Epithelial cell of esophagus (primary cell): ENCODE measurements at regions not wholly inside any gene's neighbourhood (a gene's known extent, or its start where the extent isn't known, plus 50 kb on each side); places are given as distances from the start of the nearest gene placed in this dataset.
A peak's percentile ranks its signal among the peaks of the same experiment; 100 is the strongest.

Experiments
- DNase-seq: peaks from one replicate; pipeline ENCODE4 v3.0.0; 2010; ENCODE audit warnings: low read depth
- H3K4me3 ChIP-seq: 2 replicates; pipeline ENCODE4 v1.5.1; 2011; ENCODE audit warnings: mild to moderate bottlenecking, low read length, control low read depth
- TF ChIP-seq, protein P1 (sequence below): IDR thresholded peaks from 2 replicates; pipeline ENCODE4 v1.5.1; 2011; ENCODE audit warnings: low read depth, mild to moderate bottlenecking, low read length, control low read depth, inconsistent platforms; ENCODE audit not compliant: insufficient read depth; ENCODE audit errors: missing control alignments

GRCh38 chr10:9635691-9636090 is 1382.0 kb upstream of the CELF2 start:
- TF ChIP-seq, protein P1, sequence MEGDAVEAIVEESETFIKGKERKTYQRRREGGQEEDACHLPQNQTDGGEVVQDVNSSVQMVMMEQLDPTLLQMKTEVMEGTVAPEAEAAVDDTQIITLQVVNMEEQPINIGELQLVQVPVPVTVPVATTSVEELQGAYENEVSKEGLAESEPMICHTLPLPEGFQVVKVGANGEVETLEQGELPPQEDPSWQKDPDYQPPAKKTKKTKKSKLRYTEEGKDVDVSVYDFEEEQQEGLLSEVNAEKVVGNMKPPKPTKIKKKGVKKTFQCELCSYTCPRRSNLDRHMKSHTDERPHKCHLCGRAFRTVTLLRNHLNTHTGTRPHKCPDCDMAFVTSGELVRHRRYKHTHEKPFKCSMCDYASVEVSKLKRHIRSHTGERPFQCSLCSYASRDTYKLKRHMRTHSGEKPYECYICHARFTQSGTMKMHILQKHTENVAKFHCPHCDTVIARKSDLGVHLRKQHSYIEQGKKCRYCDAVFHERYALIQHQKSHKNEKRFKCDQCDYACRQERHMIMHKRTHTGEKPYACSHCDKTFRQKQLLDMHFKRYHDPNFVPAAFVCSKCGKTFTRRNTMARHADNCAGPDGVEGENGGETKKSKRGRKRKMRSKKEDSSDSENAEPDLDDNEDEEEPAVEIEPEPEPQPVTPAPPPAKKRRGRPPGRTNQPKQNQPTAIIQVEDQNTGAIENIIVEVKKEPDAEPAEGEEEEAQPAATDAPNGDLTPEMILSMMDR, result no peak
- no peak overlapping the region for H3K4me3 ChIP-seq
- no peak for DNase-seq

GRCh38 chr10:9636216-9636615 is 1381.5 kb upstream of the CELF2 start:
- TF ChIP-seq, protein P1, result no peak
- H3K4me3 ChIP-seq, result no peak overlapping the region
- DNase-seq, result no peak

DNA sequence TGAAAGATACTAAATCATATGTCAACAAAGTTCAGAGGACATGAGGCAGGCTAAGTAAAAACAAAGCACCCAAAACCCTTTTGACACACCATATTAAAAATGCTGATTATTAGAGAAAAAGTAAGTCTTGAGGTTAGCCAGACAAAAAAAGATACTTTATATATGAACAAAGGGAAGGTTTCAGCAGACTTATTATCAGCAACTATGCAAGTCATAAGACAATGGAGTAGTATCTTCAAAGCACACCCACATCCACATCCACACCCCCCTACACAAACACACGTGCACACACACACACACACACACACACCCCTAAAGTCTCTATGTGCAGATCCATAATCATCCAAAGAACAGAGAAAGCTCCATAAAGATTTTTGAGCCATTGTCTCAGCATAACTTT is 1373.9 kb upstream of the CELF2 start:
- DNase-seq, result no peak
- TF ChIP-seq, protein P1, result no peak
- no peak overlapping the region for H3K4me3 ChIP-seq

- TF ChIP-seq, protein P1, result no peak
- no peak overlapping the region for H3K4me3 ChIP-seq
- no peak for DNase-seq
Measured at GRCh38 chr10:9645404-9645803, 1372.3 kb upstream of the CELF2 start.

GRCh38 chr10:9645928-9646600 is 1371.6 kb upstream of the CELF2 start:
- H3K4me3 ChIP-seq, result no peak overlapping the region
- TF ChIP-seq, protein P1, result no peak
- no peak for DNase-seq

DNA sequence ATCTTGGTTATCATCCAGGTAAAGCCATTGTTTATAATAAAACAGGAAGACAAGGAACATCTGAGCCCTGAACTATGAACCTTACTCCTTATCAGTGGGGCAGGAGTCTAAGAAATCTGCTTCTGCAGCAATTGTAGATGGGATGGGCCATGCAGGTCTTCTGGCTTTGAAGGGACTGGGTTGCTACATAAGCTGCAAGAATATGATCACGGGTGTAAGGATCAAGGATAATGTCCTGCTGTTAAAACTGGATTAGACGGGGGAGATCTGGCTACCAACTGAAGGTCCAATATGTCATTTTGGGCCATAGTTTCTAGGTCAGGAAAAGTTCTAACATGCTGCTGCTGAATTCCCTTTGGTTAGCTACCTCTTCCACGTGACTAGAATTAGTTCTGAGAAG is 1363.4 kb upstream of the CELF2 start:
- no peak overlapping the region for H3K4me3 ChIP-seq
- TF ChIP-seq, protein P1, result no peak
- DNase-seq, result no peak

DNA sequence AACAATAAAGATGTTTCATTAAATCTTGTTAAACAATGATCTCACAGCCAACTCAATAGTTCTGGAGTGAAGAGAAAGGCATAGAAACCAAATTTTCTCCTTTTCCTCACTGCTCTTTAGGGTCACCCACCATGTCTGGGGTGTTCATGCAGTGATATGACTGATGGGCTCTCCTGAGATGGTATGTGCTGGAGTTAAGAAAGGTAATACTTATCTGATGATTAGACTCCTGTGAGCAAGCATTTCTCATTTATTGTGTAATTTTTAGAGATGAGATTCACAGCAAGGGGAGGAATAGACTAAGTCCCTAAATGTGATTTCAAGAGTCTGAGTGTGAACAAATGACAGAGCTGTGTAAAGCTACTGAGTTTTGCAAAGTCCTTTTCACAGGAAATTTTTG is 1361.3 kb upstream of the CELF2 start:
- H3K4me3 ChIP-seq, result no peak overlapping the region
- peak; percentile 1 for DNase-seq
- TF ChIP-seq, protein P1, result no peak
